Thoracic aorta (tissue), 2 donors: ENCODE measurements at regions not wholly inside any gene's neighbourhood (a gene's known extent, or its start where the extent isn't known, plus 50 kb on each side); places are given as distances from the start of the nearest gene placed in this dataset.

Experiments
- ATAC-seq: fragments of 150-250 bp; one replicate; pipeline ENCODE4 v1.8.0; 2017; ENCODE audit warnings: low read depth; ENCODE audit not compliant: insufficient number of reproducible peaks, low FRiP score
- DNase-seq: peaks from one replicate; pipeline ENCODE4 v3.0.0-alpha.2; 2020; ENCODE audit warnings: low spot score
- H3K27ac ChIP-seq, 2 donors: fragments of 200-600 bp; sonication (generic); 1 replicate in 1 of 2; 2 replicates in 1 of 2; pipeline ENCODE4 v1.5.1; 2016; ENCODE audit warnings: mild to moderate bottlenecking in 2 of 2, moderate library complexity in 2 of 2
- H3K27me3 ChIP-seq: fragments of 200-600 bp; sonication (generic); replicated peaks from 2 replicates; pipeline ENCODE4 v1.6.0; 2016; ENCODE audit warnings: mild to moderate bottlenecking; ENCODE audit not compliant: insufficient read depth
- H3K36me3 ChIP-seq: fragments of 200-600 bp; sonication (generic); one replicate; pipeline ENCODE4 v1.5.1; 2016
- H3K4me1 ChIP-seq, 2 donors: fragments of 200-600 bp; sonication (generic); 1 replicate in 1 of 2; 2 replicates in 1 of 2; pipeline versions ENCODE4 v1.5.1 to v1.6.0; 2016; ENCODE audit warnings: low read depth in 2 of 2, mild to moderate bottlenecking in 1 of 2; ENCODE audit not compliant: control insufficient read depth in 1 of 2
- H3K4me3 ChIP-seq: fragments of 200-600 bp; sonication (generic); 2 replicates; pipeline ENCODE4 v1.5.1; 2016; ENCODE audit warnings: mild to moderate bottlenecking
- H3K9me3 ChIP-seq: fragments of 200-600 bp; sonication (generic); 2 replicates; pipeline ENCODE4 v1.5.1; 2016
- TF ChIP-seq, protein P1 (sequence below): fragments of 200-600 bp; sonication (generic); IDR thresholded peaks from one replicate; pipeline ENCODE4 v1.5.1; 2019; ENCODE audit warnings: antibody characterized with exemption

DNA sequence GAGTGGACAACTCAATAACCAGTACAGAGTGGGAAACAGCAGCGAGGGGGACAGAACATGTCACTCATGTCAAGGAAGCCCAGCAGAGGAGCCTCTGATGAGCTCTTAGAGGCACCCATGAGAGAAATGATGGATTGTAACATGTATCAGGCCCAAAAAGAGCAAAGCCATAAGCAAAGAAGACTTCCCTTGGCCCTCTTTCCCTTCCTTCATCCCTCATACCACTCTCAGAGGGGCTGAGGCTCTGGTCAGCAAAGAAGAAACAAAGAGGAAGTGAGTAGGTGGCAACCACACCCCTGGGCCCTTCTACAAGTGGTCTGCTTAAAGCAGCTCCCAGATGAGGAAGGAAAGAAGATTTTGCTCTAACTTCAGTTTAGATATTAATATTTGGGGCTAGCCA lies 112.8 kb downstream of the CDC42EP3 start:
- H3K4me3 ChIP-seq: no peak overlapping the region
- H3K27me3 ChIP-seq: no peaks in the 10 kb centered on the region
- H3K27ac ChIP-seq: no peak overlapping the region
- peaks cover 3 to 11% of the 10 kb centered on the region in 2 donors for H3K4me1 ChIP-seq
- TF ChIP-seq, protein P1, sequence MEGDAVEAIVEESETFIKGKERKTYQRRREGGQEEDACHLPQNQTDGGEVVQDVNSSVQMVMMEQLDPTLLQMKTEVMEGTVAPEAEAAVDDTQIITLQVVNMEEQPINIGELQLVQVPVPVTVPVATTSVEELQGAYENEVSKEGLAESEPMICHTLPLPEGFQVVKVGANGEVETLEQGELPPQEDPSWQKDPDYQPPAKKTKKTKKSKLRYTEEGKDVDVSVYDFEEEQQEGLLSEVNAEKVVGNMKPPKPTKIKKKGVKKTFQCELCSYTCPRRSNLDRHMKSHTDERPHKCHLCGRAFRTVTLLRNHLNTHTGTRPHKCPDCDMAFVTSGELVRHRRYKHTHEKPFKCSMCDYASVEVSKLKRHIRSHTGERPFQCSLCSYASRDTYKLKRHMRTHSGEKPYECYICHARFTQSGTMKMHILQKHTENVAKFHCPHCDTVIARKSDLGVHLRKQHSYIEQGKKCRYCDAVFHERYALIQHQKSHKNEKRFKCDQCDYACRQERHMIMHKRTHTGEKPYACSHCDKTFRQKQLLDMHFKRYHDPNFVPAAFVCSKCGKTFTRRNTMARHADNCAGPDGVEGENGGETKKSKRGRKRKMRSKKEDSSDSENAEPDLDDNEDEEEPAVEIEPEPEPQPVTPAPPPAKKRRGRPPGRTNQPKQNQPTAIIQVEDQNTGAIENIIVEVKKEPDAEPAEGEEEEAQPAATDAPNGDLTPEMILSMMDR: no peak
- H3K36me3 ChIP-seq: no peaks in the 10 kb centered on the region
- DNase-seq (no peak), ATAC-seq (no peak)
- H3K9me3 ChIP-seq: no peaks in the 10 kb centered on the region

DNA sequence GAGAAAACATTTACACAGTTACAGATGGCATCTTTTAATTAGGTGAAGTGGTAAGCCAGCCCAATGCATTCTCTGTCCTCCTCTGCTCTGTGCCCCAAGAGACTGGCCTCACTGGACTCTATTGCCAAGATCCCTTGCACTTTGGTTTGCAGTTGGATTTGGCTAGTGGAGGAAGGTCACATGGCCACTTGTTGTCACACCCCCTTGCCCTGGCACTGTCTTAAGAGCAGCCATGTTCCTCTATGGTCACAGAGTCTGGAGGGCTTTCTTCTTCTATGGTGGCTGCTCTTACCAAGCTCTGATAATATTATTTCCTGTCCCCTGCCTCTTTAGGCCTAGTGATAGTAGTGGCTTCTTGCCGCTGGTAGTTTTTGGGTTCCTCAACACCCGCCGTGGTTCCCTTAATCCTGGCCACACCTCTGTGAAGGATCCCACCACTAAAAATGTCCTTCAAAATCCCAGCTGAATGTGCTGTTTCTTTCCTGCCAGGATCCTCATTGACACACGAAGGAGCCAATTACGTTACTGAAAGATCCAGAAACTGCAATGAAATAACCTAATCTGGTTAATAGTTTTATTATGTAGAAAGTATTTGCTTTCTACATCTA lies 111.1 kb downstream of the CDC42EP3 start:
- TF ChIP-seq, protein P1: no peak
- Histone ChIP-seq H3K9me3 (no peaks in the 10 kb centered on the region), H3K4me1 (peaks cover 3 to 11% of the 10 kb centered on the region in 2 donors), H3K4me3 (no peak overlapping the region), H3K27me3 (no peaks in the 10 kb centered on the region), H3K36me3 (no peaks in the 10 kb centered on the region), H3K27ac (no peak overlapping the region)
- ATAC-seq (no peak), DNase-seq (no peak)

GRCh38 chr2:37560863-37561614 lies 110.4 kb downstream of the CDC42EP3 start:
- ATAC-seq (no peak), DNase-seq (no peak)
- Histone ChIP-seq H3K27me3 (no peaks in the 10 kb centered on the region), H3K4me3 (no peak overlapping the region), H3K9me3 (no peaks in the 10 kb centered on the region), H3K27ac (no peak overlapping the region), H3K36me3 (no peaks in the 10 kb centered on the region), H3K4me1 (peaks cover 3 to 11% of the 10 kb centered on the region in 2 donors)
- TF ChIP-seq, protein P1: no peak

- H3K4me1 ChIP-seq: peaks cover 3 to 16% of the 10 kb centered on the region in 2 donors
- TF ChIP-seq, protein P1: no peak
- DNase-seq (no peak), ATAC-seq (peak; percentile 87)
- no peak overlapping the region for H3K4me3 ChIP-seq
- no peaks in the 10 kb centered on the region for H3K9me3 ChIP-seq
- no peaks in the 10 kb centered on the region for H3K27me3 ChIP-seq
- no peaks in the 10 kb centered on the region for H3K36me3 ChIP-seq
- H3K27ac ChIP-seq: no peak overlapping the region
Observed at GRCh38 chr2:37561615-37562569, 109.5 kb downstream of the CDC42EP3 start.
